Osteoblast (primary cell): ENCODE measurements at regions not wholly inside any gene's neighbourhood (a gene's known extent, or its start where the extent isn't known, plus 50 kb on each side); places are given as distances from the start of the nearest gene placed in this dataset.

ENCODE experiments used
- DNase-seq: peaks from one replicate; pipeline ENCODE4 v3.0.0; 2011; ENCODE audit warnings: low spot score, mixed read lengths; ENCODE audit not compliant: insufficient read length; ENCODE audit errors: missing footprints
- H2AFZ ChIP-seq: 2 replicates; pipeline ENCODE4 v1.6.0; 2011; ENCODE audit warnings: mild to moderate bottlenecking, low read length
- H3K27ac ChIP-seq: 2 replicates; pipeline ENCODE4 v1.5.1; 2011; ENCODE audit warnings: mild to moderate bottlenecking, low read depth, low read length, moderate library complexity
- H3K27me3 ChIP-seq: 2 replicates; pipeline ENCODE4 v1.6.0; 2012; ENCODE audit warnings: mild to moderate bottlenecking, control low read depth, inconsistent platforms, low read length, moderate library complexity; ENCODE audit not compliant: insufficient read depth
- H3K36me3 ChIP-seq: 2 replicates; pipeline ENCODE4 v1.5.1; 2011; ENCODE audit warnings: mild to moderate bottlenecking, low read length, control low read depth, moderate library complexity; ENCODE audit not compliant: insufficient read depth
- H3K4me1 ChIP-seq: 2 replicates; pipeline ENCODE4 v1.5.1; 2011; ENCODE audit warnings: mild to moderate bottlenecking, low read length, control low read depth, moderate library complexity; ENCODE audit not compliant: insufficient read depth
- H3K4me2 ChIP-seq: 2 replicates; pipeline ENCODE4 v1.6.0; 2011; ENCODE audit warnings: mild to moderate bottlenecking, low read length; ENCODE audit not compliant: insufficient read depth
- H3K4me3 ChIP-seq: fragments of 200-600 bp; sonication (generic); 3 replicates; pipeline ENCODE4 v1.5.1; 2012; ENCODE audit warnings: mild to moderate bottlenecking, low read length, inconsistent platforms; ENCODE audit not compliant: insufficient read depth
- H3K79me2 ChIP-seq: 2 replicates; pipeline ENCODE4 v1.6.0; 2012; ENCODE audit warnings: mild to moderate bottlenecking, low read length, control low read depth, inconsistent platforms; ENCODE audit not compliant: insufficient read depth
- H3K9me3 ChIP-seq: 2 replicates; pipeline ENCODE4 v1.5.1; 2011; ENCODE audit warnings: low read depth, low read length, control low read depth
- H4K20me1 ChIP-seq: 2 replicates; pipeline ENCODE4 v1.6.0; 2012; ENCODE audit warnings: mild to moderate bottlenecking, low read length, control low read depth; ENCODE audit not compliant: insufficient read depth
- CTCF ChIP-seq: IDR thresholded peaks from 2 replicates; pipeline ENCODE4 v1.5.1; 2011; ENCODE audit warnings: mild to moderate bottlenecking, low read depth, low read length, moderate library complexity; ENCODE audit errors: extremely low read depth

DNA sequence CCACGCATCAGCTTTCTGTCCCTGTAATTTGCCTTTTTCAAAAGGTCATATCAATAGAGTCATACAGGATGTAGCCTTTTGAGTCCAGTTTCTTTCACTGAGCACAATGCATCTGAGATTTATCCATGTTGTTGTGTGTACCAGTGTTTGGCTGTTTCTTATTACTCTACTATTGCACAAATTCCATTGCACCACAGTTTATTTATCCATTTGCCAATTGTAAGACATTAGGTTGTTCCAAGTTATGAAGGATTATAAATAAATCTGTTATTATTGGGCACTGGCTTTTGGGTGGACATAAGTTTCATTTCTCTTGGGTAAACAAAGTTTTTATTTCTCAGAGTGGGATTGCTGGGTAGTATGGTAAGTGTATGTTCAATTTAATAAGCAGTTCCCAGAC is 68.3 kb upstream of the TBPL2 start:
- DNase-seq = no peak
- H3K4me3 ChIP-seq = no peak overlapping the region

GRCh38 chr14:55512421-55512820 is 67.6 kb upstream of the KTN1 start:
- no peaks in the 10 kb centered on the region for H3K27me3 ChIP-seq
- peaks cover 12% of the 10 kb centered on the region for H3K4me1 ChIP-seq
- no peaks in the 10 kb centered on the region for H3K9me3 ChIP-seq
- no peak overlapping the region for H3K27ac ChIP-seq
- no peak overlapping the region for H3K4me3 ChIP-seq
- DNase-seq = no peak
- no peaks in the 10 kb centered on the region for H3K36me3 ChIP-seq
- no peaks in the 10 kb centered on the region for H3K79me2 ChIP-seq
- H2AFZ ChIP-seq = no peak overlapping the region
- no peak for TF ChIP-seq CTCF
- H3K4me2 ChIP-seq = no peak overlapping the region
- no peaks in the 10 kb centered on the region for H4K20me1 ChIP-seq

More for the DNA sequence above, 68.3 kb upstream of the TBPL2 start:
- TF ChIP-seq CTCF = no peak
- Histone ChIP-seq H3K36me3 (no peaks in the 10 kb centered on the region), H4K20me1 (no peaks in the 10 kb centered on the region), H2AFZ (no peak overlapping the region), H3K9me3 (no peaks in the 10 kb centered on the region), H3K27me3 (no peaks in the 10 kb centered on the region), H3K4me1 (peaks cover 2% of the 10 kb centered on the region), H3K4me2 (no peak overlapping the region), H3K27ac (no peak overlapping the region), H3K79me2 (no peaks in the 10 kb centered on the region)

- peaks cover 12% of the 10 kb centered on the region for H3K4me1 ChIP-seq
- no peaks in the 10 kb centered on the region for H3K79me2 ChIP-seq
- no peaks in the 10 kb centered on the region for H4K20me1 ChIP-seq
- H3K27ac ChIP-seq = no peak overlapping the region
- H3K27me3 ChIP-seq = no peaks in the 10 kb centered on the region
- H2AFZ ChIP-seq = no peak overlapping the region
- H3K9me3 ChIP-seq = no peaks in the 10 kb centered on the region
- DNase-seq = no peak
- no peaks in the 10 kb centered on the region for H3K36me3 ChIP-seq
- H3K4me3 ChIP-seq = no peak overlapping the region
- no peak for TF ChIP-seq CTCF
- H3K4me2 ChIP-seq = no peak overlapping the region
Observed at GRCh38 chr14:55513491-55513890, 66.5 kb upstream of the KTN1 start.

DNA sequence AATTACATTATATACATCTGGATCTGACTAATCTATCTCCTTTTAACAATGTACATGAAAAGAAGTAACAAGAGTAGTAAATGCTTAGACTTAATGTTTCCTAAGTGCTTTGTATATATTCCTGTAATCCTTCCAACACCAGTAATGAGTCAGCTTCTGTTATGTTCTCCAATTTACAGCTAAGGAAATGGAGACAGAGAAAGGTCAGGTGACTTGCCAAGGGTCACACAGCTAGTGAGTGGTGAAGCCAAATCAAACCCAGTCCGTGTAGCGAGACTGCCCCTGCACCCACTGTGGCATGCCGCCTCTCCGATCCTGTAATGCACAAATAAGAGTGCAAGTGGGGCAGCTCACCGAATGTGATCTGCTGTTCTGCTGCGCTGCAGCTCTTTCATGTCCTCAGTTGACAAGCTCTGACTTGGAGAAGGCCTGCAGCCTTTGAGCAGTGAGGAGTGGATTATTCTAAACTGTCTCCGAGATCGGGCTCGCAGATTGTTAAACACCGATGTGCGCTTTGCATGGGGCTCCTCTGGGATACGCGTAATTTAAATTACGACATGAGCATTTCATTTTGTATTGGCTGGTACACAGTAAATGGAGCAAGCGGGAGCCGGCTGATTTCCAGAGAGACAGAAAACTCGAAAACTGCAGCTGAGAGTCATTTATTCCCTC is 65.1 kb upstream of the KTN1 start:
- Histone ChIP-seq H4K20me1 (no peaks in the 10 kb centered on the region), H3K4me2 (peak overlapping the region; percentile 67)

More for the DNA sequence above, 65.1 kb upstream of the KTN1 start:
- Histone ChIP-seq H3K4me1 (peaks cover 12% of the 10 kb centered on the region), H3K79me2 (no peaks in the 10 kb centered on the region), H2AFZ (no peak overlapping the region), H3K36me3 (no peaks in the 10 kb centered on the region), H3K4me3 (peak overlapping the region; percentile 8), H3K9me3 (no peaks in the 10 kb centered on the region), H3K27ac (no peak overlapping the region), H3K27me3 (no peaks in the 10 kb centered on the region)
- no peak for TF ChIP-seq CTCF
- peak; percentile 78 for DNase-seq
